ENCODE measurements at regions not wholly inside any gene's neighbourhood (a gene's known extent, or its start where the extent isn't known, plus 50 kb on each side); places are given as distances from the start of the nearest gene placed in this dataset.
"Not testable (repeated sequence)": the region's sequence is repeated elsewhere in the genome, so short reads cannot be mapped to it uniquely, and the experiment has no call there.

DNA sequence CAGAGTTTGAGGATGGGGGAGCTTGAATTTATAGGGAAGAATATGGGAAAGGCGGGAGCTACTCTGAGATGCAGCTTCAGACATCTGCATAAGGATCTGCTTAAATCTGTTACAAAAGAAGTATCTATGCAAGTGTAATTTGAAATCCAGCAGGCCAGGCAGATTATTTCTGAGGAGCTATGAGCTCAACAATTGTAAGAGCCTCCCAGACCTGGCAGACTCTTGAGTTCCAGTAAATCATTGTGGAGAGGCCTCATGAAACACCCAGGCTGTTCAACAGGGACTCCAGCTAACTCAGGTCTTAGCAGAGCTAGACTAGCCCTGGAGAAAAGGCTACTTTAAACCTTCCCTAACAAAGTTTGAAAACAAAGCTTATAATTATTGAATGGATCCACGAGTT is 647.5 kb upstream of the CHRM3 start:
- TF ChIP-seq, protein P1, sequence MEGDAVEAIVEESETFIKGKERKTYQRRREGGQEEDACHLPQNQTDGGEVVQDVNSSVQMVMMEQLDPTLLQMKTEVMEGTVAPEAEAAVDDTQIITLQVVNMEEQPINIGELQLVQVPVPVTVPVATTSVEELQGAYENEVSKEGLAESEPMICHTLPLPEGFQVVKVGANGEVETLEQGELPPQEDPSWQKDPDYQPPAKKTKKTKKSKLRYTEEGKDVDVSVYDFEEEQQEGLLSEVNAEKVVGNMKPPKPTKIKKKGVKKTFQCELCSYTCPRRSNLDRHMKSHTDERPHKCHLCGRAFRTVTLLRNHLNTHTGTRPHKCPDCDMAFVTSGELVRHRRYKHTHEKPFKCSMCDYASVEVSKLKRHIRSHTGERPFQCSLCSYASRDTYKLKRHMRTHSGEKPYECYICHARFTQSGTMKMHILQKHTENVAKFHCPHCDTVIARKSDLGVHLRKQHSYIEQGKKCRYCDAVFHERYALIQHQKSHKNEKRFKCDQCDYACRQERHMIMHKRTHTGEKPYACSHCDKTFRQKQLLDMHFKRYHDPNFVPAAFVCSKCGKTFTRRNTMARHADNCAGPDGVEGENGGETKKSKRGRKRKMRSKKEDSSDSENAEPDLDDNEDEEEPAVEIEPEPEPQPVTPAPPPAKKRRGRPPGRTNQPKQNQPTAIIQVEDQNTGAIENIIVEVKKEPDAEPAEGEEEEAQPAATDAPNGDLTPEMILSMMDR (IDR thresholded peaks at IDR 0.05; ENCODE audit: low read depth, low read length): no peak

DNA sequence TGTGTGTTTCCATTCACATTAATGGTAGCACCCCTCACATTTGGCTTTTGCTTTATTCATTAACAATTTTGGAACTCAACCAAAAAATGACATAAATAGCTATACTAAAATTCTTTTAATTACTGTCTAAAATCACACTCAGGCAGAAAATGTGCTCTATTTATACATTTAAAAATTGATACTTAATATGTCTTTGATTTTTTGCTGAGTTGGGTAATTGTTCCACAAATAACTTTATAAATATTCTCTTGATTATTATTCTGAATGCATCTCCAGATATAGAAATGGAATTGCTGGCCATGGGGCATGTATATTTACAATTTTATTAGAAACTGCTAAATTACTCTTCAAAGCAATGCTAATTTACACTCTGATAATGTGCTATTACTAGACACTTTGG is 658.7 kb upstream of the CHRM3 start:
- TF ChIP-seq, protein P1 (IDR thresholded peaks at IDR 0.05; ENCODE audit: low read depth, low read length): no peak

More for the DNA sequence above, 647.5 kb upstream of the CHRM3 start:
- no peak overlapping the region for H3K4me3 ChIP-seq (ENCODE audit: low read depth, low read length)

DNA sequence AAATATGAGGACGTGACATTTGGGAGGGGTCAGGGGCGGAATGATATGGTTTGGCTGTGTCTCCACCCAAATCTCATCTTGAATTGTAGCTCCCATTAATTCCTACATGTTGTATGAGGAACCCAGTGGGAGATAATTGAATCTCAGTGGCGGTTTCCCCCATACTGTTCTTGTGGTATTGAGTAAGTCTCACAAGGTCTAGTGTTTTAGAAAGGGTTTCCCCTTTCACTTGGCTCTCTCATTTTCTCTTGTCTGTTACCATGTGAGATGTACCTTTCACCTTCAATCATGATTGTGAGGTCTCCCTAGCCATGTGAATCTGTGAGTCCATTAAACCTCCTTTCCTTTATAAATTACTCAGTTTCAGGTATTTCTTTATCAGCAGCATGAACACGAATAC is 663.6 kb upstream of the CHRM3 start:
- no peak overlapping the region for H3K4me3 ChIP-seq (ENCODE audit: low read depth, low read length)
- TF ChIP-seq, protein P1 (IDR thresholded peaks at IDR 0.05; ENCODE audit: low read depth, low read length): no peak

More for the DNA sequence above, 658.7 kb upstream of the CHRM3 start:
- no peak overlapping the region for H3K4me3 ChIP-seq (ENCODE audit: low read depth, low read length)

DNA sequence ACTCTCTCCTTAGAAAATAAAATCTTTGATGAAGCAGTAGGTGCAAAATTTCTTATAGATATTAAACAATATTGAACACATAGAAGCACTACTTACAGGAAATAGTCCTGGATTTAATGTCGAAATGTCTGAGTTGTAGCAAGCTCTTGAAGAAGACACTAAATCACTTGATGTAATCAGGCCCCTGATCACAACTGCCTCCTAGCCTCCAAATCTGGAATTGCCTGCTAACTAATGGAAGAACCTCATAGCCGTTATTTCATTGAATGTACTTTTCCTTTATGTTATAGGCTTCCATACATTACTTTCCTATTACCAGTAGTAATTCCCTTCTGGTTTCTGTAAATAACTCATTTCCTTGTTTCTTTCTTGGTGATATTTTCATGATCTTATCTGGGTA is 675.7 kb upstream of the CHRM3 start:
- H3K4me3 ChIP-seq (ENCODE audit: low read depth, low read length): no peak overlapping the region
- TF ChIP-seq, protein P1 (IDR thresholded peaks at IDR 0.05; ENCODE audit: low read depth, low read length): peak; percentile 35; the same call in 1 of the 2 replicates

DNA sequence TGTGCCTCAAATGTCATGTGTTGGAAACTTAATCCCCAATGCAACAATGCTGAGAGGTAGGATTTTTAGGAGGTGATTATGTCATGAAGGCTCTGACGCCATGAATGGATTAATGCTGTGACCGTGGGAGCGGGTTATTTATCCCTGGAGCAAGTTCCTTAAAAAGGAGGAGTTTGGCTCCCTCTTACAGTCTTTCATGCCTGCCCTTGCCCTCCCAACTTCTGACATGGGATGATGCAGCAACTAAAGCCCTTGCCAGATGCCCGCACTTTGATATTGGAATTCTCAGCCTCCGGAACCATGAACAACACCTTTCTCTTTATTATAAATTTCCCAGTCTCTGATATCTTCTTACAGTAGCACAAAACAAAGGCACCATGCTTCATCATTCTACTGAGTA is 685.3 kb upstream of the CHRM3 start:
- H3K4me3 ChIP-seq (ENCODE audit: low read depth, low read length): no peak overlapping the region

DNA sequence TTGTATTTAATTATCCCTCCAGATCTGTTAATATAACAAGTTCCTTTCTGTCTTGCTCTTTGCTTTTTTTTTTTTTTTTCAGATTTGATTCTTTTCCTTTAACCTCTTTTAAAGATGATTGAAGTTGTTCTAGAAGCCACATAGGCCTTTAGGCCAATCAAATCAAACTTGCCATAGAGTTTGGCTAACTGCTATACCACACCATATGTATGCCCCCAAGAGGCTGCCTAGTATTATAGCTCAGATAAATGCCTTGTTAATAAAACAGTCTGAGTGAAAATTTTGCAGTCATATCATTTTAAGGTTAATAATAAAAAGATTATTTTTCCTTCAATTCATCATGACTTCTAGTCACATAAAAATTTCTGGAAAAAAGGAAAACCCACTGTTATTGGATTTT is 696.0 kb upstream of the CHRM3 start:
- TF ChIP-seq, protein P1 (IDR thresholded peaks at IDR 0.05; ENCODE audit: low read depth, low read length): no peak
- H3K4me3 ChIP-seq (ENCODE audit: low read depth, low read length): no peak overlapping the region

More for the DNA sequence above, 685.3 kb upstream of the CHRM3 start:
- TF ChIP-seq, protein P1 (IDR thresholded peaks at IDR 0.05; ENCODE audit: low read depth, low read length): no peak

DNA sequence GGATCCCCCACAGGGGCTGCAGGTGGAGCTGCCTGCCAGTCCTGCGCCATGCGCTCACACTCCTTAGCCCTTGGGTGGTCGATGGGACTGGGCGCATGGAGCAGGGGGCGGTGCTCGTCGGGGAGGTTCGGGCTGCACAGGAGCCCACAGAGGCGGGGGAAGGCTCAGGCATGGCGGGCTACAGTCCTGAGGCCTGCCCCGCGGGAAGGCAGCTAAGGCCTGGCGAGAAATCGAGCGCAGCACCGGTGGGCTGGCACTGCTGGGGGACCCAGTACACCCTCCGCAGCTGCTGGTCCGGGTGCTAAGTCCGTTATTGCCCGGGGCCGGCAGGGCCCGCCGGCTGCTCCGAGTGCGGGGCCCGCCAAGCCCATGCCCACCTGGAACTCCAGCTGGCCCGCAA is 701.8 kb upstream of the CHRM3 start:
- not testable (repeated sequence) for H3K4me3 ChIP-seq (ENCODE audit: low read depth, low read length)

DNA sequence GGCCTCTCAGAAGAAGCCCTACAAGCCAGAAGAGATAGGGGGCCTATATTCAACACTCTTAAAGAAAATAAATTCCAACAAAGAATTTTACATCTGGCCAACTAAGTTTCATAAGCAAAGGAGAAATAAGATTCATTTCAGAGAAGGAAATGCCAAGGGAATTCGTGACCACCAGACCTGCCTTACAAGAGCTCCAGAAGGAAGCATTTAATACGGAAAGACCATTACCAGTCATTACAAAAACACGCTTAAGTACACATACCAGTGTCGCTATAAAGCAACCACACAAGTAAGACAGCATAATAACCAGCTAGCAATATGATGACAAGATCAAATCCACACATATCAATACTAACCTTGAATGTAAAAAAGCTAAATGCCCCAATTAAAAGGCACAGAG is 704.9 kb upstream of the CHRM3 start:
- TF ChIP-seq, protein P1 (IDR thresholded peaks at IDR 0.05; ENCODE audit: low read depth, low read length): no peak
- H3K4me3 ChIP-seq (ENCODE audit: low read depth, low read length): no peak overlapping the region

All from WI38 (cell line).